ENCODE measurements at regions not wholly inside any gene's neighbourhood (a gene's known extent, or its start where the extent isn't known, plus 50 kb on each side); places are given as distances from the start of the nearest gene placed in this dataset.
"Not testable (repeated sequence)": the region's sequence is repeated elsewhere in the genome, so short reads cannot be mapped to it uniquely, and the experiment has no call there.

GRCh38 chr10:80957161-80957560 lies 419.5 kb downstream of the SH2D4B start:
- TF ChIP-seq POLR2A (IDR thresholded peaks at IDR 0.05; ENCODE audit: extremely low read depth, insufficient read length) (no peak), MYC (IDR thresholded peaks at IDR 0.05; ENCODE audit: low read depth, low read length) (no peak), CTCF (IDR thresholded peaks at IDR 0.05; ENCODE audit: low read depth, low read length) (no peak), MAX (IDR thresholded peaks at IDR 0.05; ENCODE audit: low read depth, low read length) (no peak)
- no peak for DNase-seq (ENCODE audit: low read depth)
- H3K4me3 ChIP-seq (ENCODE audit: low read depth, low read length): no peak overlapping the region

GRCh38 chr10:80964179-80964578 lies 426.5 kb downstream of the SH2D4B start:
- TF ChIP-seq MYC (IDR thresholded peaks at IDR 0.05; ENCODE audit: low read depth, low read length) (no peak), MAX (IDR thresholded peaks at IDR 0.05; ENCODE audit: low read depth, low read length) (no peak), POLR2A (IDR thresholded peaks at IDR 0.05; ENCODE audit: extremely low read depth, insufficient read length) (no peak), CTCF (IDR thresholded peaks at IDR 0.05; ENCODE audit: low read depth, low read length) (no peak)
- DNase-seq (ENCODE audit: low read depth): no peak
- H3K4me3 ChIP-seq (ENCODE audit: low read depth, low read length): no peak overlapping the region

GRCh38 chr10:80964955-80965614 lies 427.4 kb downstream of the SH2D4B start:
- no peak for DNase-seq (ENCODE audit: low read depth)
- TF ChIP-seq MAX (IDR thresholded peaks at IDR 0.05; ENCODE audit: low read depth, low read length) (no peak), MYC (IDR thresholded peaks at IDR 0.05; ENCODE audit: low read depth, low read length) (no peak)
- no peak overlapping the region for H3K4me3 ChIP-seq (ENCODE audit: low read depth, low read length)

GRCh38 chr10:80966326-80966986 lies 428.8 kb downstream of the SH2D4B start:
- DNase-seq (ENCODE audit: low read depth): no peak
- TF ChIP-seq CTCF (IDR thresholded peaks at IDR 0.05; ENCODE audit: low read depth, low read length): no peak
- TF ChIP-seq MYC (IDR thresholded peaks at IDR 0.05; ENCODE audit: low read depth, low read length): no peak
- no peak for TF ChIP-seq MAX (IDR thresholded peaks at IDR 0.05; ENCODE audit: low read depth, low read length)
- TF ChIP-seq POLR2A (IDR thresholded peaks at IDR 0.05; ENCODE audit: extremely low read depth, insufficient read length): no peak
- H3K4me3 ChIP-seq (ENCODE audit: low read depth, low read length): no peak overlapping the region

- not testable (repeated sequence) for DNase-seq (ENCODE audit: low read depth); H3K4me3 ChIP-seq (ENCODE audit: low read depth, low read length)
Observed at GRCh38 chr10:80967357-80967756, 429.7 kb downstream of the SH2D4B start.

GRCh38 chr10:80968903-80969302 lies 431.2 kb downstream of the SH2D4B start:
- no peak overlapping the region for H3K4me3 ChIP-seq (ENCODE audit: low read depth, low read length)
- no peak for TF ChIP-seq CTCF (IDR thresholded peaks at IDR 0.05; ENCODE audit: low read depth, low read length)
- no peak for TF ChIP-seq MYC (IDR thresholded peaks at IDR 0.05; ENCODE audit: low read depth, low read length)
- TF ChIP-seq POLR2A (IDR thresholded peaks at IDR 0.05; ENCODE audit: extremely low read depth, insufficient read length): no peak
- TF ChIP-seq MAX (IDR thresholded peaks at IDR 0.05; ENCODE audit: low read depth, low read length): no peak
- DNase-seq (ENCODE audit: low read depth): no peak
